MV-4-11 (cell line): ENCODE measurements at regions not wholly inside any gene's neighbourhood (a gene's known extent, or its start where the extent isn't known, plus 50 kb on each side); places are given as distances from the start of the nearest gene placed in this dataset.

Source experiments
- DNase-seq: peaks from one replicate; lab custom pipeline; 2025; lab: John Stamatoyannopoulos, UW

DNA sequence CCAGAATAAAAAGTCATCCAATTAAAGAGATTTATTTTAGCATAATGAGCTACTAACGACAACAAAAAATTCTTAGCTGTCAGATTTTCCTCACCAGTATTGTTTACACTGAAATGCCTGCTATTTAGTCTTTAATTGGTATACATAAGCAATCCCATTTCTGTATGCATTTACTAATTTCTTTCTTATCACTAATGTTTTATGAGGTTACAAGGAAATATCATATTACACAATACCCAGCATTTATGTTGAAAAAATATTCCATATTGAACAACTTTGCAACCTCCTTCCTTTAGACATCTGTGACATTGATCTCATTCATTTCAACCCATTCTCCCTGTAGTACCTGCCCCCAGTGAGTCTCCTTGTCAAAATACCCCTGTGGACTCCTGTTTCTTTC is 135.4 kb downstream of the SLITRK6 start:
- no peak for DNase-seq

DNA sequence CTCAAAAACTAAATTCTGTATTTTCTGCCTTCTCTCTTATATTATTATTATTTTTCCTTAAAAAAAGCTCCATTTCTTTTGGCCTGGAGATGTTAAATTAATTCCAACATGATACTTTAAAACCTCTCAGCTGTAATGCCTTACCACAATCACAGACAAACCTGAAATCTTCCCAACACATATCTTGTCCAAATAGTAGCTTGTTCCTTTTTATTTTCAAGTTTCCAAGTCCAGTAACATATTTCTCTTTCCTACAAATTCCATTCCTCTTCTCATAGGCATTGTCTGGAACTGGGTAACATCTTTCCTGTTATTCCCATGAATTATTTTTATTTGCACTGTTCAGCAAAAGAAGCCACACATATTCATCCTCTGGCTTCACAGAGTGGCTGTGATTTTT is 137.0 kb downstream of the SLITRK6 start:
- no peak for DNase-seq

DNA sequence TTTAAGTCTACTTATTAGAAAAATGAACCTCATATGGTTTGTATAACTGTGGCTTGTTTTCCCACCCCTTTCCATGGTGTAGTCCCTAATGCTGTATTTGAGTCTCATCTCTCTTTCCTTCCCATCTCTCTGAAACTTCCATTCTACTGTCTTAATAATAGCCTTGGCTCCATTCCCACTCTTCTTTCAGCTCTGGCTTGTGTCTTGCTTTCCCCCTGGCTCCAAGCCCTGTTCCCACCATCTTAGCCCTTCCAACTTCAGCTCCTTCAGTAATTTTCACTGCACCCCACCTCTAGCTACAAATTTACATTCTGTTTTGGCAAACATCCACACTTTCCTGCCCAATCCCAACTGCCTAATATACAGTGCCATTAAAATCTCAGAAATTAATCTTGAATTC is 137.5 kb downstream of the SLITRK6 start:
- DNase-seq = no peak

DNA sequence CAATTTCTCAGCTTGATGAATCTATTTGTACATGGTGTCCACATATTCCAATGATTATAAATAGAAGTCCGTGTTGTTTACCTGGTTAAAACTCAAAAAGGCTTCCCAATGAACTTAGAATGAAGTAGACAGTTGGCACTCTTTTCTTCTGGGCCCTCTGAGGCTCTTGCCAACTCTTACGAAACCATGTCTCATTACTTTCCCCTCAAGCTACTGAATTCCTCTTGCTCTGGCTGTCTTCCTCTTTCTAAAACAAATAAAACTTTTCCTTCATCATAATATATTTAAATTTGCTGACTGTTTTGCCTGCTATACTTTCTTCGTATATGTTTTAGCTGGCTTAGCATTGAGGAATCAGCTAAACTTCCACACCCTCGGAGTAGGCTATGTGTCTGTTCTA is 139.7 kb downstream of the SLITRK6 start:
- DNase-seq = peak; percentile 74

DNA sequence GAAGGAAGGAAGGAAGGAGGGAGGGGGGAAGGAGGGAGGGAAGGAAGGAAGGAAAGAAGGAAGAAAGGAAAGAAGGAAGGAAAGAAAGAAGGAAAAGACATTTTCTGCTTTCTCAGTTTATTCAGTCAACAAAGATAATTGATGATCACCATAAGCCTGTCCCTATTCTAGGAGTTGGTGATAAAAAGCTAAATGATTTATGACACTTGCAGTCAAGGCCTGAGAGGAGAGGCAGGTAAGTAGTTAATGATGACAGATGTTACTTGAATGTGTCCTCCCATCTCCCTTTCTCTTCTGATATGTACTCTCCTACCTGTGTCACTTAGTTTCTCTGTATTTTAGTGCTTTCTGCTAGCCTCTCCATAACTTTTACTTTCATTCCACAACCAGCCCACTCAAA is 141.3 kb downstream of the SLITRK6 start:
- DNase-seq = no peak

DNA sequence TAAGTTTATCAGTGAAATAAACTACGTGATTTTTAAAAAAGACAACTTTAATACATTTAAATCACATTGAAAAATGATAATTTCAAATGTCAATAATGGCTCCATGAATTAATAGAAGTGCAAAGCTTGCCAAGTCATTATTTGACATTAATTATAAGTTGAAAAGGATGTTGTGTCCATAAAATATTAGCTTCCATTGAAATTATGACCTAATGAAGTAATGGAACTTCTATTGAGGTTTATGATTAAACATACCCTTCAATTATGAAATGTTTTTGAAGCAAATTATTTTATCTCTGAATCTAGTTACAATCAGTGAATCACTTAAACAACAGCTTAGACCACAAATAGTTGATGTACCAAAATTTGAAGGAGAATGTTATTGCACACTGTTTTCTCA is 144.2 kb downstream of the SLITRK6 start:
- no peak for DNase-seq

DNA sequence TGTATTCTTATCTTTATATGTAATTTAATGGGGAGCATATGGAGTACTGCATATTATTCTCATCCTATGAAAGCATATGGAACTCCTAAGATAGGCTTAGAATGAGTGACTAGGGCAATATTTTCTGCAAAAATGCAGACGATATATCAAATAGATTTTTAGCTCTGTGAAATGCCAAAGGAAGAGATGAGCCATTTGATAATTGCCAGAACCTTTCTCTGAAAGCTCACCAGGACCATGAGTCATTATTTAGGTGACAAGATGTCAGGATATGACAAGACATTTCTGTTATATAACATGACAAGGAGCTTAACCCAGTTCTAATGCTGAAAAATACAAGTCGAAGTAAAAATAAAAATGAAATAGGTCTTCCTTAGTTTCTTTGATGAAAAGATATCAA is 145.0 kb downstream of the SLITRK6 start:
- DNase-seq = no peak

DNA sequence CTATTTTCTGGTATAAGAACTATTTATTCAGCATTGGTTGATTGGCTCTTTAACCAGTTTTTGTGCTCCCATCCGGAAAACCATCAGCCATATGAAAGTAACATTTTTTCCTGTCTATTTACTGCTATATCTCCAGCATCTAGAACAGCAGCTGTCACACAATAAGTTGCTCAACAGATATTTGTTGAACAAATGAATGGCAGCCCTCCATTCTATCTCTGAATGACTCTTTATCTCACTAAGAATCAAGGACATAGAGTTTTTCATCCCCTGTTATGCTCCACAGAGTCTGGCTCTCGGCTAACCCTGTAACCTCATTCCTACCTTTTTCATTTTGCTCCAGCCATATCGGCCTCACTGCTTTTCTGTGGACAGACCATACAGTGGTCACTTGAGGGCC is 145.5 kb downstream of the SLITRK6 start:
- no peak for DNase-seq

DNA sequence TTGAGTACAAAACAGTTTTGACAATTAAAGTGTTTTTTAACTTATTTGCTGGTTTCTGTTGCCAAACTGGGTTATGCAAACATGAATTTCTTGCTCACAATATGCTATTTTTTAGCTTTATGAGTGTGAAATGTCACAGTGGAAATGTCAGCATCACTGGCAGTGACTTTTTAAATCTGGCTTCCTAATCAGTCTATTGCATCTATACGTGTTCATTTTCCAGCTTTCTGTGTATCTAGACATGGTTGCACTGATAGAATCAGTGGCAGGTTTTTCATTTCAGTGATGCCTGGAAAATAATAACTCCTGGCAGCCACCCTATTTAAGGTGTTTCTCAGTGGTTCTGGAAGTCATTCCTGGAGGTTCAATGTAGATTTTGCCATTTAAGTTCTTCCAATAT is 146.7 kb downstream of the SLITRK6 start:
- no peak for DNase-seq

DNA sequence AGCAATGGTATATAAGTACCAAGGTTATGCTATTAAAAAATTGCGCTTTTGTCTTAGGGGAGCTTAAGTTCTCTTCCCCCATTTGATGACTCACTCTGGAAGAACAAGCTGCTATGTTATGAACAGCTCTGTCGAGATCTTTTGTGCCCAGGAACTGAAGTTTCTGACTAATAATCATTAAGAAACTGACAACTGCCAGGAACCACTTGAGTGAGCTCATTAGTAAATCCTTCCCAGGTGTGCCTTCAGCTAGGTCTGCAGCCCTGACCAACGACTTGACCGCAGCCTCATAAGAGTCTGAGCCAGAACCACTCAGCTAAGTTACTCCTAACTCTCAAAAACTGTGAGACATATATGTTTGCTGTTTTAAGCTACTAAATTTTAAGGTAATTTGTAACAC is 147.8 kb downstream of the SLITRK6 start:
- no peak for DNase-seq

DNA sequence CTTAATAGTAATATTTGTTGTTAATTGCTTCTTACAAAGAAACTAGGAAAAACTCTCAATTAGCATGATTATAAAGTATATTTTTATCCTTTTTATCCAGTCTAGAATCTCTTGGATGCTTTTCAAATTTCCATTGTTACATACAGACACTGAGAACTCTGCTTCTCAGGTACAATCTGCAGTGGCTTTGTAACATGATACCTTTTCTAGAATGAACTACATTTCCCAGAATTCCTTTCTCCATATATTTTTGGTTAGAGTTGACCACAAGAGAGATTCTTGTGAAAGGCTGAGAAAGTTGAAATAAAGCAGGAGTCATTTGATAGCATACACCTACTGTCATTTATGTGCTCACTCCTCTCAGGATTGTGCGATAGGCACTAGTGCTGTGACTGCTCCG is 148.6 kb downstream of the SLITRK6 start:
- DNase-seq = no peak

DNA sequence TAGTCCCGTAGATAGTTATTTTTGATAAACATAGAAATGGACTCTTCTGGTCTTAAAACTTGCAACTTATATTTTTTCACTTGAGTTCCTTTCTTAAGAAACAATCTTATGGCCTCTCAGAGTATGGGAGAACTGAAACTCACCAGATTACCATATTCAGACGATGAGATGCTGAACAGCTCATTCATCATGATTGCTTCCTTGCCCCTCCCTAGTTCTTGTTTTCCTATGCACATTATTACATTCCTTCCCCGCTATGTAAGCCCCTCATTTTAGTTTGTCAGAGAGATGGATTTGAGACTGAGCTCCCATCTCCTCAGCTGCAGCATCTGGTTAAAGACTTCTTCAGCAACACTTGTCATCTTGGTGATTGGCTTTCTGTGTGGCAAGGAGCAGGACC is 158.5 kb downstream of the SLITRK6 start:
- peak; percentile 68 for DNase-seq

DNA sequence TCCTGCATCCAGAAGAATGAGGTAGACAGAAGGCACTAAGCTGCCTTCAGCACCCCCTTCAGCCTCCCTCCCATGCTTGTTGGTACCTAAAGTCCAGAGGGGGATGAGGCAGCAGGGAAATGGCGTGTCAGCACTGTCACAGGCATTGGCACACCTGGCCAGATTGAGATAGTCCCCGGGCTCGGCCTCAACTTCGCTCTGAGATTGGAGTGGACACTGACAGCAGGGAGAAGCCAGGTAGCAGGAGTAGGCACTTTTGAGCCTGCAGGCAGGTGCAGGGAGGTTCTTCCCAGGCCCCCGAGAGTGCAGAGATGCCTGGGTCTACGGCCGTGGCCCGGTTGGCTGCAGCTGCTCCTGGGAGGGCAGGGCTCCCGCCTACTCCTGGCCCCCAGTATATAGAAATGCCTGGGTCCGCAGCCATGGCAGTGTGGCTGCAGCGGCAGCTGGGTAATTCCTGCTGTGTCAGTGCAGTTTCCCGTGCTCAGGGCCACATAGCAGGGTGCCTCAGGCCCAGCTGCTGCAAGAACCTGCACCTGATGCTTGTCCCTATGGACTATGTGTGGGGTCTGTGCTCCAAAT is 160.3 kb downstream of the SLITRK6 start:
- DNase-seq = no peak

DNA sequence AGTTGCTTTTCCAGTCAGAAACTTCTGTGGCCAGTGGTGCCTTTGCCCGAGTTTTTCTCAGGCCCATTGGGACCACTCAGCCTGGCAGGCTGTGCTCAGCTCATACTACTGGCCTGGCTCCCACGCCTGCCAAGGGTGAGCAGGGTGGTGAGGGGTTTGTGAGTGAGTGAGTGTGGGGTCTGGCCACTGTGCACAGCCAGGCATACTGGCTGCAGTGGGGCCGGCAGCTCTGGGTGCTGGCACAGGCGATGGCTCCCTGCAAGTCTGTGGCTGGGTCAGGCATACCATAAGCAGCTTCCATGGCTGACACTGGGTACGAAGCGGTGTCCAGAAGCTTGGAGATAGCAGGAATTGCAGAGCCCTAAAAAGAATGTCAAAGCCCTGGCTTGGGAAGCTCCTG is 161.0 kb downstream of the SLITRK6 start:
- no peak for DNase-seq

DNA sequence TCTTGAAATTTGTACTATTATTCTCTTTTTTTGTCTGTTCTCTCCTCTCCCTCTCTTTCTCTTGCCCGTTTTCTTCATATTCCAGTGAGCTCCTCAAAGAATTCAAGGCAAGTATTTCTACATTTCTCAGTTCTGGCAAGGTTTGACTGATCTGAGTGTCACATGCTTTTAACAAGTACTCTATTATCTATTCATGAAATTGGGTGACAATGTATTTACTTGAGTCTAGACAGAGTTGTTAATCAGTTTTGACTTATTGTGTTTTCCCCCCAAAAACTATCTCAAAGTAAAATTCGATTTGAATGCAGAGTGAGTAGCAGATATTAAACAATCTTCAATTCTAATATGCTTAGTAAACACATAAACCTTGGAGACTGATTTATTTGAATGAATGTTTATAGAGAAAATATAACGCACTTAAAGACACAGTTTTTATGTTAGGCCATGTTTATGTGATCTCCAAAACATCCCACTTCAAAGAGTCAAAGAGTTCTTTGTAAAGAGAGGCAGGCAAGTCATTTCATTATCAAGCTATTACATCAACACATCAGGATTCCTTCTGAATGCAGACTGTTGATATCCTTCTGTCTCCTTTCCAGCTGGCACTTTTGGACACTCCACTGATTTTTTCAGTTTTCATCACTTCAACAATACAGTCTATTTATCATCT is 166.6 kb downstream of the SLITRK6 start:
- DNase-seq = no peak

DNA sequence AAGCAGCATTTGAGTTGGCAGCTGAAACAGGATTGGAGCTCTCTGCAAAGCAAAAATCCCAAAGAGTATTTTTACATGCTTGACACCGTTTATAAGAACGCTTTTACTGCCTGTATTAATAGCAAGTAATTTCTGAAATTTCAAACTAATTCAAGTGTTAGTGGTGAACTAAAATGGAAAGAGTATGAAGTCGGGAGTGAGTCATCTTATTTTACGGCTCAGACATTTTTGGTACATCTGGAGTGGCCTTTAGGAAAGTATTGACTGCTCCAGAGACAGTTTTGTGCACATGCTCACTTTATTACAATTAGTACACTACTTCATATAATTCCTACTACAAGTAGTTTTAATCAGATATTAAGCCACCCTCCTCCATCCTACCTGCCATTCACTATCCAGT is 167.4 kb downstream of the SLITRK6 start:
- DNase-seq = no peak

DNA sequence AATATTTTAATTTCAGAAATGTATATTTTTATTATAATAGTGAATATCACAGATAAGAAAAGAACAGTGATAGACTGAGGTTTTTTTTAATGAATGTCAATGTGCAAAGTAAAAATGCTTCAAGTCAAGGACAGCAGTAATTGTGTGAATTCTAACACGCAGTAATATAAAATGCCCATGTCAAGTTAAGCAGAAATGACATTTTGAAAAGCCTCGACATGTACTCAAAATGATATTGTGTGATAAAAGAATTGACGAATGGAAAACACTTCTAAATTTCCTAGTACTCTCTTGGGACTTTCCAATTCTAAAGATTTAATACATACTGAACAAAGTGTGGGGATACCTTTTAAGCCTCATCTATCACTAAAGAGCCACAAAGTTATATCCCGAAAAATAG is 172.6 kb downstream of the SLITRK6 start:
- no peak for DNase-seq

DNA sequence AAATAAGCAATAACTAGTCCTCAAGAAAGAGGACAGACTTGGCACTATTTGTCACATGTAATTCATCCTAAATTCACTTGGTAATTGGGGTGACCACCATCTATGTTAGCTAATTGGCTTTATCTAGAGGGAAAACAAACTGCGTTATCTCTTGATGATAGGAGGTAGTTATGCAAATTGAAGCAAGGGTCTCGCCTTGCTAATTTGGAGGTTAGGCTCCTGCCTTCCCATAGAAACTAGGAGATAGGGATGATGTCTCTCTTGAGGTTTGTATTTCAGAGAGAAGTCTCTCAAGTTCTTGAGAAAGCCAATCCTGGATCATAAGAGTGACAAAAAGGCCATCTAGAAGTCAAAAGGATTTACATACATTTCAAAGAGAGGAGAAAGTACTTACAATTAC is 179.9 kb downstream of the SLITRK6 start:
- no peak for DNase-seq

DNA sequence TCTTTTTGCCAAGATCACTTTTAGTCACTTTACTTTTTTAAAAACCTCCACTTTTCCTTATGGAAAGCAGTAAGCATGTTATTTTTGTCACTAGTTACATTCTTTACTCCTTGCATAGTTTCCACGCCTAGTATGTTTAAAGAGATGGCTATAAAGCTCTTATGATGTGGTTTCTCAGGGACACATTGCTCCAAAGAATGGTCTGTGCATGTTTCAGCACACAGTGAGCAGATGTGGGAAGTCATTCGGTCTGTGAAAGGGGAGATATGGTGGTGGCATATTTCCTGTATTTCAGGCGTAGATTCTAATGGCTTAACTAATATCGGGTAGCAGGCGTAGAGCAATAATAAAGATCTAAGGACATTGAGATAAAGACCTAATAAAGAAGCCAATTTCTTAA is 180.7 kb downstream of the SLITRK6 start:
- no peak for DNase-seq

DNA sequence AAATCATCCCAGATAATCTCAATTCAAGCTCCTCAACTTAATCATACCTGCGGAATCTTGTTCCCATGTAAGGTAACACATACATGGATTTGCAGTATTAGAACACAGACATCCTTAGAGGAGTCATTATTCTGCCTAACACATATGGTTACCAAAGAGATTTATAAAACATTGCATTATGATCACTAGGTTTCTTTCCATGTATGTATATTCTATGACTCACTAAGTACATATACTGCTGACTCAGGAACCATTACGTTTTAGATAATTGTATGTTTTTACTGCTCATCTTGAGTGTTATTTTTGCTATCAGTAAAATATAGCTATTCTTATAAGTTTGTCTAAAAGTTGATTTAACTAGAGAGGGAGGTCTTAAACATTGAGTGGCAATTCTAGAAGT is 182.9 kb downstream of the SLITRK6 start:
- no peak for DNase-seq

DNA sequence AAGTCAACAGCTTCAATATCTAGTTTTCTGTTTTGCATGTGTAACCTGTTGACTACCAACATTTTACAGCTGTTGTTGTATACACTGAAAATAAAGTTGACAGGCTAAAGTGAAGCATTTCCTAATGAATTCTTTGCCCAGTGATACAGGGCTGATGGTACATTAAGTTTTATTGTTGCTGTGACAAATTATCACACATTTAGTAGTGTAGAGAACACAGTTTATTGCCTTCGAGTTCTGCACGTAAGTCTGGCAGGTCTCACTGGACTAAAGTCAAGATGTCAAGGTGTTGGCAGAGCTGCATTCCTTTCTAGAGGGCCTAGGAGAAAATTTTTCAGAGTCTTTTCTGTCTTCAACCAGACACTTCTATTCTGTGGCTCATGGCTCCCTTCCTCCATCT is 184.2 kb downstream of the SLITRK6 start:
- DNase-seq = no peak

DNA sequence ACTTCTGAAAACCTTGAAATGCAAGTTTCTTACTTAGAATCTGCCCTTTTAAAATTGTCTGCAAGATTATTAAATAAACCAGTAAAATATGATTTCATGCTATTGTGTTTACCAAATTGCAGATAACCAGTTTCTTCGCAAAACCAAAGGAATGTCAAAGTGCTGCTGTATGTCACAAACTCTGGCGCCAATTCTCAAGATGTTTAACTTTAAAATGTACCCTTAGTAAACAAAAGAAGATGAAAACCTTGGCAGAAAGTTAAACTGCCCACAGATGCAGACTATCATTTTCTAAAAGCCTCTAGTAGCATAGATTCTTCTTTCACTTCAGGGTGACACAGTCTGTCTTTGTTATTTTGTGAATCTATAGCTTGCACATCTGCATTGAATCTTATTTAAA is 189.2 kb downstream of the SLITRK6 start:
- DNase-seq = no peak

DNA sequence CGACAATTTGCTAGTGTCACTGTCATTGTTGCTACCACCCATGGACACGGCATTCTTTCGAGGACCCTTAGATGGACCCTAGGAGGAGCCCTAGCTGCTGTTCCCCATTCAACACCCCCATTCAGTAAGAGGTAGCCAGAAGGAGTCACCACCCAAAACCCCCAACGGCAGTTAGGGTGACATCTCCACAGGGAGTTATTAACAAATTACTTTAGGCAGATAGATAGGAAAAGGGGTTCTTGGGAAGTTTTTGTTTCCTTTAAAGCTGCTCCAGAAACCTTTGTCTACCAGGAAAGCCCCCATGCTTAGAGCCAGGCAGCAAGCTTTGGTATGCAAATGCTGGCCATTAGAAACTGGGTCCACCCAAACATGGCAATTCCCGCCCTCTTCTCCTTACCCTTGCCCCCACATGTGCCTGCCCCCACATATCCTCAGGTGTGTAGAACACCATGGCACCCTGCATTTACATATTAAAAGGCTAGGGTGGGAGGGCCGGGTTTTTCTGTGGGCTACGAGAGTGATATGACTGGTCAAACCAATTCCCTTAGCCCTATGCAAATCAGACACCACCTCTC is 190.9 kb downstream of the SLITRK6 start:
- no peak for DNase-seq

DNA sequence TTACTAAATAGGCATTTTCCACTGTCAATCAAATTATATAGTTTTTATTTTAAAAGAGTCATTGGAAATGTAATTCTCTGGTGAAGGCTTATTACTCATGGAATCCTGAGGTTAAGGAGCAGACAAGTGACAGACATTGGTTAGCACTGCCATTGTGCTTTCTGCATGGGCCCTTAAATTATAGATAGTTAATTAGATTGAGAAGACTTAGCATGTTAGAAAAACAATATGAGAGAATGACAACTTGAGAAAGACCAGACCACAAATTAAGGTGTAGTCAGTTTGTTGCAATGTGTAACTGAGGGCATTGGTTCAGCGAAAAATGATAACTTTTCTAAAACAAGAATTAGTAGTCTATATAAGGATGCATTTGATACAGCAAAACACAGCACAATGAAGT is 195.5 kb downstream of the SLITRK6 start:
- no peak for DNase-seq
